ENCODE measurements at regions not wholly inside any gene's neighbourhood (a gene's known extent, or its start where the extent isn't known, plus 50 kb on each side); places are given as distances from the start of the nearest gene placed in this dataset.

DNA sequence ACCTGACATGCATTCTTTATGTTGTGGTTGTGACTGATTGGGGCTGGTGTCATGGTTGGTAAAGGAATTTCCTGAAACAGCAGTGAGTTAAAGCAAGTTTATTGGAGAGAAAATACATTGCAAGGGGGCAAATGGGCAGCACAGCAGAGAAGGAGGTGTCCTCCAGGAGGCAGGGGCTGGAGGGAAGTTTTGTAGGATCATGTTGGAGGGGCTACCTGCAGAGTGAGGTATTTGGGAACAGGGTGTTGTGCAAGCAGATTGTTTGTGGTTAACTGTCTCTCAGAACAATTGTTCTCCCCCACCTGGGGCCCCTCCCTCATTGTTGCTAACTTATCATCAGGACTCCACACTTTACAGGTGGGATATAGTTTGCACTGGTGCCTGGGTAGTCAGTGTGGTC is 196.0 kb downstream of the NSUN3 start:
- no peak for TF ChIP-seq EZH2 (IDR thresholded peaks at IDR 0.05; ENCODE audit: borderline replicate concordance)
- TF ChIP-seq, protein P1, sequence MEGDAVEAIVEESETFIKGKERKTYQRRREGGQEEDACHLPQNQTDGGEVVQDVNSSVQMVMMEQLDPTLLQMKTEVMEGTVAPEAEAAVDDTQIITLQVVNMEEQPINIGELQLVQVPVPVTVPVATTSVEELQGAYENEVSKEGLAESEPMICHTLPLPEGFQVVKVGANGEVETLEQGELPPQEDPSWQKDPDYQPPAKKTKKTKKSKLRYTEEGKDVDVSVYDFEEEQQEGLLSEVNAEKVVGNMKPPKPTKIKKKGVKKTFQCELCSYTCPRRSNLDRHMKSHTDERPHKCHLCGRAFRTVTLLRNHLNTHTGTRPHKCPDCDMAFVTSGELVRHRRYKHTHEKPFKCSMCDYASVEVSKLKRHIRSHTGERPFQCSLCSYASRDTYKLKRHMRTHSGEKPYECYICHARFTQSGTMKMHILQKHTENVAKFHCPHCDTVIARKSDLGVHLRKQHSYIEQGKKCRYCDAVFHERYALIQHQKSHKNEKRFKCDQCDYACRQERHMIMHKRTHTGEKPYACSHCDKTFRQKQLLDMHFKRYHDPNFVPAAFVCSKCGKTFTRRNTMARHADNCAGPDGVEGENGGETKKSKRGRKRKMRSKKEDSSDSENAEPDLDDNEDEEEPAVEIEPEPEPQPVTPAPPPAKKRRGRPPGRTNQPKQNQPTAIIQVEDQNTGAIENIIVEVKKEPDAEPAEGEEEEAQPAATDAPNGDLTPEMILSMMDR (IDR thresholded peaks at IDR 0.05; ENCODE audit: poor library complexity): no peak
